ENCODE measurements at regions not wholly inside any gene's neighbourhood (a gene's known extent, or its start where the extent isn't known, plus 50 kb on each side); places are given as distances from the start of the nearest gene placed in this dataset.

- TF ChIP-seq CTCF (IDR thresholded peaks at IDR 0.05) (no peak), POLR2A (IDR thresholded peaks at IDR 0.05) (no peak)
- DNase-seq, result no peak
- no peaks in the 10 kb centered on the region for H3K36me3 ChIP-seq
Observed at GRCh38 chr9:21690561-21690960, 111.9 kb upstream of the MTAP start.

DNA sequence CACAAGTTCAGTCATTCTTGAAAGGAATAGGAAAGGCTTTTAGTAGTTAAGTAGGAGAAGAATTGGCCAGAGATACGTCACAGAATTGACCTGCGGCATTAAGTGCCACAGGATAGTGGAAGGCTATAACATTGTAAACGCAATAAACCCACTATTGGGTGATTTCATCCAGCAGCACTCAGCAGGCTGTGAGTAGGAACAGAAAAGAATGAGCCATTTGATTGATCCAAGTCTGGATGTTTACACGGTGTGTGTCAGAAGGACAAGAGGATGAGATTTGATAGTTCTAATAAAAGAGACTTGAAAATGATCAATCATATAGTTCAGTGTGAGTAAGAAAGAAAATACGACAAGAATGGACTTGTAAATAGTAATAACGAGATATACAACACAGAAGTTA, 110.0 kb upstream of the MTAP start:
- Histone ChIP-seq H3K27me3 (no peaks in the 10 kb centered on the region), H3K36me3 (no peaks in the 10 kb centered on the region), H3K27ac (no peak overlapping the region), H3K4me1 (no peaks in the 10 kb centered on the region), H3K9me3 (no peaks in the 10 kb centered on the region), H3K4me3 (no peak overlapping the region)
- TF ChIP-seq CTCF (IDR thresholded peaks at IDR 0.05) (no peak), POLR2A (IDR thresholded peaks at IDR 0.05) (no peak)
- DNase-seq, result no peak

More at GRCh38 chr9:21690561-21690960, 111.9 kb upstream of the MTAP start:
- Histone ChIP-seq H3K27ac (no peak overlapping the region), H3K9me3 (no peaks in the 10 kb centered on the region), H3K4me3 (no peak overlapping the region), H3K4me1 (no peaks in the 10 kb centered on the region), H3K27me3 (no peaks in the 10 kb centered on the region)

DNA sequence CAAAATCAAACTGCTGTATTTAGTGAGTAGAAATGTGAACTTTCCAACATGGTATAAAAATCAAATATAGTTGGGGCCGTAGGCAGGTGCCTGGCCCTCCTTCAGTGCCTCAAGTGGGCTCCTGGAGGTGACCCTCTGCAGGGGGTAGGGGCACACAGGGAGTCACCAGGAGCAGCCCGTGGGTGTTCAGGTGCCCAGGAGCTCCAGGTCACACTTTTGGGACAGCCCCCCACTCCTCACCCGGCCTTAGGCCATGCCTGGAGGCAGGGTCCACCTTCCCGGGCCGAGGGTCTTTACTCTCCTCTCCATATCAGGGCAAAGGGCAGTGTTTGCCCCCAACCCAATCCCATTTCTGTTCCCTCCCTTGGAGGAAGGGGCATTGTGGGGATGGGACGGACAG, 108.0 kb upstream of the MTAP start:
- no peak overlapping the region for H3K27ac ChIP-seq
- no peaks in the 10 kb centered on the region for H3K4me1 ChIP-seq
- no peak overlapping the region for H3K4me3 ChIP-seq
- no peaks in the 10 kb centered on the region for H3K36me3 ChIP-seq
- H3K9me3 ChIP-seq, result no peaks in the 10 kb centered on the region
- DNase-seq, result no peak
- no peak for TF ChIP-seq POLR2A (IDR thresholded peaks at IDR 0.05)
- TF ChIP-seq CTCF (IDR thresholded peaks at IDR 0.05), result no peak
- no peaks in the 10 kb centered on the region for H3K27me3 ChIP-seq

DNA sequence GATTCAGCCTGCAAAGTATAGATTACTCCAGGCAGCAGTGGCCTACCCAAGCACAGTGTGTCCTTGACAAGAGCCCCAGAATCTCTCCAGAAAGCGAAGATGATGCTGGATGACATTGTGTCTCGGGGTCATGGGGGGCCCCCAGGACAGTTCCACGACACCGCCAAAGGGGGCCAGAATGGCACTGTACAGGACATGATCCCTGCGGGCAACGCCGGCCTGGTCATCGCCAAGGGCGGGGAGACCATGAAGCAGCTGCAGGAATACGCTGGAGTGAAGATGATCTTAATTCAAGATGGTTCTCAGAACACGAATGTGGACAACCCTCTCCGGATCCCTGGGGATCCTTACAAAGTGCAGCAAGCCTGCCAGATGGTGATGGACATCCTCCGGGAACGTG, 107.0 kb upstream of the MTAP start:
- no peak overlapping the region for H3K4me3 ChIP-seq
- H3K4me1 ChIP-seq, result no peaks in the 10 kb centered on the region
- no peak overlapping the region for H3K27ac ChIP-seq
- no peak for TF ChIP-seq CTCF (IDR thresholded peaks at IDR 0.05)
- TF ChIP-seq POLR2A (IDR thresholded peaks at IDR 0.05), result no peak
- no peaks in the 10 kb centered on the region for H3K36me3 ChIP-seq
- no peaks in the 10 kb centered on the region for H3K27me3 ChIP-seq
- no peak for DNase-seq
- H3K9me3 ChIP-seq, result no peaks in the 10 kb centered on the region

DNA sequence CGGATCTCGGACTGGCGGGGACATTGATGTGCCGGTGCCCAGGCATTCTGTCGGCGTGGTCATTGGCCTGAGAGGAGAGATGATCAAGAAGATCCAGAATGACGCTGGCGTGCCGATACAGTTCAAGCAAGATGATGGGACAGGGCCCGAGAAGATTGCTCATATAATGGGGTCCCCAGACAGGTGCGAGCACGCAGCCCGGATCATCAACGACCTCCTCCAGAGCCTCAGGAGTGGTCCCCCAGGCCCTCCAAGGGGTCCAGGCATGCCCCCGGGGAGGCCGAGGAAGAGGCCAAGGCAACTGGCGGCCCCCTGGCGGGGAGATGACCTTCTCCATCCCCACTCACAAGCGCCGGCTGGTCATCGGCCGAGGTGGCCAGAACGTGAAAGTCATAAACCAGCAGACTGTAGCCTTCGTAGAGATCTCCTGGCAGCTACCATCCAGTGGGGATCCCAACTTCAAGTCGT, 106.5 kb upstream of the MTAP start:
- Histone ChIP-seq H3K27ac (no peak overlapping the region), H3K4me3 (no peak overlapping the region), H3K4me1 (no peaks in the 10 kb centered on the region), H3K27me3 (no peaks in the 10 kb centered on the region), H3K9me3 (no peaks in the 10 kb centered on the region), H3K36me3 (no peaks in the 10 kb centered on the region)
- DNase-seq, result no peak
- TF ChIP-seq POLR2A (IDR thresholded peaks at IDR 0.05) (no peak), CTCF (IDR thresholded peaks at IDR 0.05) (no peak)

- Histone ChIP-seq H3K4me3 (no peak overlapping the region), H3K27me3 (no peaks in the 10 kb centered on the region), H3K4me1 (no peaks in the 10 kb centered on the region), H3K36me3 (no peaks in the 10 kb centered on the region), H3K9me3 (no peaks in the 10 kb centered on the region), H3K27ac (no peak overlapping the region)
- TF ChIP-seq POLR2A (IDR thresholded peaks at IDR 0.05) (no peak), CTCF (IDR thresholded peaks at IDR 0.05) (no peak)
- DNase-seq, result peak in 1 of 3 donors; percentile 46
Observed at GRCh38 chr9:21696411-21696871, 106.0 kb upstream of the MTAP start.
